ENCODE measurements at regions not wholly inside any gene's neighbourhood (a gene's known extent, or its start where the extent isn't known, plus 50 kb on each side); places are given as distances from the start of the nearest gene placed in this dataset.

DNA sequence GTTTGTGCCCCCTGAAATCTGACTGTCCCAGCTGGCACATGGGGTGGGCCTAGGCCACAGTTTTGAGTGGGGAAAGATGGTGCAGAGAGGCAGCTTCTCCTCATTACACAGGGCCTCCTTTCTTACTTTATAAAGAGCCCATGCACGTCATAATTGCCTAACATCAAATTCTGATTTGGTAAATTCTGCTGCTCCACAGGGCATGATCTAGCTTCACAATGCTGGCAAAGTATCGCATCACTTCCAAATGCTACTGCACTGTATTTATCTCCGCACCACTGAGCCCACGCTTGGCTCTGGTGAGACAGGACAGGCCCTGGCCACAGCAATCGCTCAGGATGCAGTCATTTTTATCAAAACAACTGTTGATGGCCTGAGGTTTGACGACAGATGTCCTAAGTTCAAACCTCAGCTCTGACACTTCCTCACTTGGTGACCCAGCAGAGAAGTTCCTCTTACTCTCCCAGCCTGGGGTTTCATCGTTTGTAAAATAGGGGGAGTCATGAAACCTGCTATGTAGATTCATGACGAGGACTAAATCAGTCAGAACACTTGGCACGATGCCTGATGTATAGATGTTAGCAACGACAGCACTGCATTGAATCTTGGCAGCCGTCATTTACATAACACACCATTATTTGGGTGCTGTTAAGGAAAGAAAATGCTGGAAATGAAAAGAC lies 187.9 kb downstream of the TTLL2 start:
- TF ChIP-seq, protein P1, sequence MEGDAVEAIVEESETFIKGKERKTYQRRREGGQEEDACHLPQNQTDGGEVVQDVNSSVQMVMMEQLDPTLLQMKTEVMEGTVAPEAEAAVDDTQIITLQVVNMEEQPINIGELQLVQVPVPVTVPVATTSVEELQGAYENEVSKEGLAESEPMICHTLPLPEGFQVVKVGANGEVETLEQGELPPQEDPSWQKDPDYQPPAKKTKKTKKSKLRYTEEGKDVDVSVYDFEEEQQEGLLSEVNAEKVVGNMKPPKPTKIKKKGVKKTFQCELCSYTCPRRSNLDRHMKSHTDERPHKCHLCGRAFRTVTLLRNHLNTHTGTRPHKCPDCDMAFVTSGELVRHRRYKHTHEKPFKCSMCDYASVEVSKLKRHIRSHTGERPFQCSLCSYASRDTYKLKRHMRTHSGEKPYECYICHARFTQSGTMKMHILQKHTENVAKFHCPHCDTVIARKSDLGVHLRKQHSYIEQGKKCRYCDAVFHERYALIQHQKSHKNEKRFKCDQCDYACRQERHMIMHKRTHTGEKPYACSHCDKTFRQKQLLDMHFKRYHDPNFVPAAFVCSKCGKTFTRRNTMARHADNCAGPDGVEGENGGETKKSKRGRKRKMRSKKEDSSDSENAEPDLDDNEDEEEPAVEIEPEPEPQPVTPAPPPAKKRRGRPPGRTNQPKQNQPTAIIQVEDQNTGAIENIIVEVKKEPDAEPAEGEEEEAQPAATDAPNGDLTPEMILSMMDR (IDR thresholded peaks at IDR 0.05; ENCODE audit: insufficient read depth, low read length, severe bottlenecking): no peak
- no peak for FAIRE-seq
- H3K4me3 ChIP-seq (ENCODE audit: low read depth, low read length): no peak overlapping the region
- H3K27me3 ChIP-seq (ENCODE audit: control insufficient read depth, insufficient read depth, low read length): no peaks in the 10 kb centered on the region
- DNase-seq (ENCODE audit: low read depth): no peak
- no peaks in the 10 kb centered on the region for H3K36me3 ChIP-seq (ENCODE audit: control insufficient read depth, insufficient read depth, low read length)

DNA sequence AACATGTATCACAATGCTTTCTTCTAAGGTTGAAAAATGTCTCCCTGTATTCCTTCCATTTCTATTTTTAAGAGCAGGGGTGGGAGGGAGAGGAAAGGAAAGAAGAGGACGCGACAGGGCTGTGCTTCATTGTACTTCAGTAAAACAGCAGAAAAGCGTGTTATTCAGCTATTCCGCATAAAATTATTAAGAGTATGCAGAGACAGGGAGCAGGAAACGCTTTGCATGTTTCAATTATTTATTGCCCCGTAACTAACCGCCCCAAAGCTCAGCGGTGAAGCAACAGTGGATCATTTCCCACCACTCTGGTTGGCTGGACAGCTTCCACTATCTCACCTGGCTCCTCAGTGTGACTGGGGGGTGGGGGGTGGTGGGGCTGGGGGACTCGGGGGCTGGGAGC lies 188.9 kb downstream of the TTLL2 start:
- DNase-seq (ENCODE audit: low read depth) (no peak), FAIRE-seq (no peak)
- Histone ChIP-seq H3K27me3 (ENCODE audit: control insufficient read depth, insufficient read depth, low read length) (no peaks in the 10 kb centered on the region), H3K36me3 (ENCODE audit: control insufficient read depth, insufficient read depth, low read length) (no peaks in the 10 kb centered on the region), H3K4me3 (ENCODE audit: low read depth, low read length) (no peak overlapping the region)
- TF ChIP-seq, protein P1 (IDR thresholded peaks at IDR 0.05; ENCODE audit: insufficient read depth, low read length, severe bottlenecking): no peak

DNA sequence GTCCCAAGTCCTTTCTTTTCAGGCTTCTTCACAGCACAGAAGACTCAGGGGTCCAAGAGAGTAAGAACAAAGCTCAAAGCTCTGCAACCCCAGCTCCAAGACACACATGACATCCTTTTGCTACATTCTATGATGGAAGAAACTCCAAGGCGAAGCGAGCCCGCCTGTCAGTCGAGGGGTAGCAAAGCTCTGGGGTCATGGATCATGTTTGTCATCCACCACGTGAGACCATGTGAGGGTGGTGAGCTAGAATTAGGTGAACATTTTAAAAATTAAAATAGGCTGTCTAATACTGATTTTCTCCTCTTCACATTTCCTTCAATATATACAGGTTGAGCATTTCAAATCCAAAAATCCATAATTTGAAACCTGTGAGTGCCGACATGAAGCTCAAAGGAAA lies 189.6 kb downstream of the TTLL2 start:
- FAIRE-seq: no peak
- TF ChIP-seq, protein P1 (IDR thresholded peaks at IDR 0.05; ENCODE audit: insufficient read depth, low read length, severe bottlenecking): no peak
- no peak for DNase-seq (ENCODE audit: low read depth)
- no peaks in the 10 kb centered on the region for H3K27me3 ChIP-seq (ENCODE audit: control insufficient read depth, insufficient read depth, low read length)
- H3K36me3 ChIP-seq (ENCODE audit: control insufficient read depth, insufficient read depth, low read length): no peaks in the 10 kb centered on the region
- H3K4me3 ChIP-seq (ENCODE audit: low read depth, low read length): no peak overlapping the region

DNA sequence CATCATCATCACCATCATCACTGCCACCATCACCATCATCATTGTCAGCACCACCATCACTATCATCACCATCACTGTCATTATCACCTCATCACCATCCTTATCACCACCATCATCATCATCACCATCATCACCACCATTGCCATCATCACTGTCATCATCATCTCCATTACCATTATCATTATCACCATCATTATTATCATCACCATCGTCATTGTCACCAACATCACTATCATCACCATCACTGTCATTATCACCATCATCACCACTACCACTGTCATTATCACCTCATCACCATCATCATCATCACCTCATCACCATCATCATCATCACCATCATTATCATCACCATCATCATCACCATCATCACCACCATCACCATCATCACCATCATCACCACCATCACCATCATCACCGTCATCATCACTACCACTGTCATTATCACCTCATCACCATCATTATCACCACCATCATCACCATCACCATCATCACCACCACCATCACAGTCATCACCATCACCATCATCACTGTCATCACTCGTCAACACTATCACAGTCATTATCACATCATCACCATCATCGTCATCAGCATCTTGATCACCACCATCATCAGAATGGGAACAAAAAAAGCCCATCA lies 191.1 kb downstream of the TTLL2 start:
- TF ChIP-seq, protein P1 (IDR thresholded peaks at IDR 0.05; ENCODE audit: insufficient read depth, low read length, severe bottlenecking): no peak
- FAIRE-seq (no peak), DNase-seq (ENCODE audit: low read depth) (no peak)
- Histone ChIP-seq H3K27me3 (ENCODE audit: control insufficient read depth, insufficient read depth, low read length) (no peaks in the 10 kb centered on the region), H3K4me3 (ENCODE audit: low read depth, low read length) (no peak overlapping the region), H3K36me3 (ENCODE audit: control insufficient read depth, insufficient read depth, low read length) (no peaks in the 10 kb centered on the region)

DNA sequence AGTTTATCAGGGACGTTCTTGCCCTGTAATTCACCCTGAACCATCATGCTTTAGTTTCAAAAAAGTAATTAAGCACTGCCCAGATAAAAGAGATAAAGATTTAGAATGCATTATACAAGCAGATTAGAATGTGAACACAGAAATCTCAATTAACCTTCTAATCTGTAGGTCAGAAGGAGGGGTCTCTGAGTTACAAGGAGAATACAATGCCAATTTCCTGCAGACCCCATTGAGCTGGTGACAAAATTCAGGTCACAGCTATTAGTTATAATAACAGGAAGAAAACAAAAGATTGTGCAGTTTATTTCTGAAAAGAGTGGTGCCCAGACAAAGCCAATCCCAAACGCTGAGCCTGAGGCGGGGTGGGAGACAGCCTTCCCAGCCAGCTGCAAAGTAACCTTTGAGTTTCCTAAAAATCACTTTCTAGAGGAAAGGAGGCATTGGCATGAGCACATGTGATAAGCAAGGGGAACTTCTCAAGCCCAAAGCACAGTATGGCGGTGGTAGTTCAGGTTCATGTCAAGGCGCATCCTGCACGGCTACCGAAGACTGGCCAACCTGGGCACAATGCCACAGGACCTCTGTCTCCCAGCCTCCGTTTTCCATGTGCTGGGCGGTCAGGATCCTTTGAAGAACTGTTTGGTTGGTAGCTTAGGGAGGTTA lies 192.5 kb downstream of the TTLL2 start:
- DNase-seq (ENCODE audit: low read depth): no peak
- FAIRE-seq: no peak
- TF ChIP-seq, protein P1 (IDR thresholded peaks at IDR 0.05; ENCODE audit: insufficient read depth, low read length, severe bottlenecking): no peak
- H3K4me3 ChIP-seq (ENCODE audit: low read depth, low read length): no peak overlapping the region
- H3K27me3 ChIP-seq (ENCODE audit: control insufficient read depth, insufficient read depth, low read length): no peaks in the 10 kb centered on the region
- no peaks in the 10 kb centered on the region for H3K36me3 ChIP-seq (ENCODE audit: control insufficient read depth, insufficient read depth, low read length)

Measured in bronchial epithelial cell (primary cell).